HepG2 (cell line): ENCODE measurements at regions not wholly inside any gene's neighbourhood (a gene's known extent, or its start where the extent isn't known, plus 50 kb on each side); places are given as distances from the start of the nearest gene placed in this dataset.

Experiments used
- HDAC6 ChIP-seq: fragments of 200-600 bp; sonication (generic); IDR thresholded peaks from 2 replicates; pipeline ENCODE4 v1.7.0; 2017; ENCODE audit warnings: mild to moderate bottlenecking, antibody characterized with exemption, low read length, low read depth
- NR2C2 ChIP-seq: sonication (generic); formaldehyde crosslinking; IDR thresholded peaks from 2 replicates; pipeline ENCODE4 v1.4.0; 2020; ENCODE audit warnings: missing genetic modification reagents, mild to moderate bottlenecking, moderate library complexity, borderline replicate concordance

DNA sequence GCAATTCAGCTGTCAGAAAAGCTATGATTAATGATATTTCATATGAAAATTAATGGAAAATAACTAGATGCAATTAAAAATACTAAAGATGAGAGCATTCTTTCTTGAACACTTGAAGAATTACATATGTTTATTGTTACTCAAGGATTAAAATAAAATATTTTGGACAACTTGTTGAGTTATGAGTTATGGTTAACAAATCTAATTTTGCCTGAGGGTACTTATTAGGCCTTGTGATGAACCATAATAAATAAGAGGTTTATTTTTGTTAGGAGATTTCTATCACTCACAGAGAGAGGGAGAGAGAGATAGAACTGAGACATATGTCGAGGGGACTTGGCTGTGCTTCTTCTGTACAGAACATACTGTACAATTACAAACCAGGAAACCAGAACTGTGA, 183.7 kb downstream of the ISL1 start:
- no peak for TF ChIP-seq NR2C2 (CRISPR knock-in tag)
- TF ChIP-seq HDAC6 = no peak
